ENCODE measurements at regions not wholly inside any gene's neighbourhood (a gene's known extent, or its start where the extent isn't known, plus 50 kb on each side); places are given as distances from the start of the nearest gene placed in this dataset.
"Not testable (repeated sequence)": the region's sequence is repeated elsewhere in the genome, so short reads cannot be mapped to it uniquely, and the experiment has no call there.

- ATAC-seq = no peak
Measured at GRCh38 chr10:34957531-34957930, 132.6 kb downstream of the CUL2 start.

- ATAC-seq = no peak
Measured at GRCh38 chr10:34956756-34957155, 133.4 kb downstream of the CUL2 start.

- peak; percentile 12 for ATAC-seq
Measured at GRCh38 chr10:34955391-34955790, 134.8 kb downstream of the CUL2 start.

GRCh38 chr10:34954142-34954541, 136.0 kb downstream of the CUL2 start:
- peak; percentile 93 for ATAC-seq

GRCh38 chr10:34951263-34951887, 136.3 kb upstream of the PARD3 start:
- peak; percentile 73 for ATAC-seq

- ATAC-seq = not testable (repeated sequence)
Measured at GRCh38 chr10:34945951-34946522, 130.9 kb upstream of the PARD3 start.

GRCh38 chr10:34941471-34942357, 126.6 kb upstream of the PARD3 start:
- ATAC-seq = peak; percentile 86

GRCh38 chr10:34940436-34940835, 125.3 kb upstream of the PARD3 start:
- ATAC-seq = peak; percentile 95

- ATAC-seq = no peak
Measured at GRCh38 chr10:34938399-34938670, 123.2 kb upstream of the PARD3 start.

- not testable (repeated sequence) for ATAC-seq
Measured at GRCh38 chr10:34937643-34938398, 122.7 kb upstream of the PARD3 start.

- no peak for ATAC-seq
Measured at GRCh38 chr10:34936061-34936460, 121.0 kb upstream of the PARD3 start.

GRCh38 chr10:34933676-34934075, 118.6 kb upstream of the PARD3 start:
- no peak for ATAC-seq

GRCh38 chr10:34932235-34932634, 117.1 kb upstream of the PARD3 start:
- no peak for ATAC-seq

GRCh38 chr10:34931216-34931615, 116.1 kb upstream of the PARD3 start:
- no peak for ATAC-seq

GRCh38 chr10:34922138-34922537, 107.0 kb upstream of the PARD3 start:
- no peak for ATAC-seq

GRCh38 chr10:34920578-34920977, 105.5 kb upstream of the PARD3 start:
- no peak for ATAC-seq

GRCh38 chr10:34918776-34919315, 103.8 kb upstream of the PARD3 start:
- no peak for ATAC-seq

- no peak for ATAC-seq
Measured at GRCh38 chr10:34918060-34918775, 103.1 kb upstream of the PARD3 start.

GRCh38 chr10:34916314-34916713, 101.2 kb upstream of the PARD3 start:
- ATAC-seq = peak; percentile 55

GRCh38 chr10:34912771-34913170, 97.7 kb upstream of the PARD3 start:
- no peak for ATAC-seq

- no peak for ATAC-seq
Measured at GRCh38 chr10:34911661-34912205, 96.6 kb upstream of the PARD3 start.

- no peak for ATAC-seq
Measured at GRCh38 chr10:34908481-34908880, 93.4 kb upstream of the PARD3 start.
